ENCODE measurements at regions not wholly inside any gene's neighbourhood (a gene's known extent, or its start where the extent isn't known, plus 50 kb on each side); places are given as distances from the start of the nearest gene placed in this dataset.

GRCh38 chr1:119226913-119227312 lies 86.5 kb upstream of the WARS2 start:
- no peak for DNase-seq
- H3K4me2 ChIP-seq, result no peak overlapping the region
- no peak overlapping the region for H2AFZ ChIP-seq (ENCODE audit: low read depth)
- H3K27me3 ChIP-seq (ENCODE audit: insufficient read depth), result no peaks in the 10 kb centered on the region
- no peaks in the 10 kb centered on the region for H4K20me1 ChIP-seq (ENCODE audit: insufficient read depth)
- WGBS (ENCODE audit: low lambda C conversion rate), result no CpG with 5 or more reads among the region's 3 CpGs
- POLR2A ChIA-PET, result no interaction called here
- no peak overlapping the region for H3K27ac ChIP-seq (ENCODE audit: low read depth in 2 of 2, low read length in 1 of 2)
- no peaks in the 10 kb centered on the region for H3F3A ChIP-seq (replicated peaks; ENCODE audit: insufficient read depth)
- H3K9me3 ChIP-seq, result no peaks in the 10 kb centered on the region
- no peaks in the 10 kb centered on the region for H3K36me3 ChIP-seq (replicated peaks in 1 of 2; ENCODE audit: control insufficient read depth in 1 of 2, insufficient read depth in 2 of 2, low read length in 1 of 2)
- CTCF ChIA-PET, result no interaction called here
- H3K9me2 ChIP-seq, result no peaks in the 10 kb centered on the region
- no peaks in the 10 kb centered on the region; a peak in 1 of 4 replicates for H3K4me1 ChIP-seq (ENCODE audit: control insufficient read depth in 1 of 2, insufficient read depth in 2 of 2, low read depth in 1 of 2, low read length in 1 of 2)
- H3K9ac ChIP-seq, result no peak overlapping the region
- H3K79me2 ChIP-seq (ENCODE audit: insufficient read depth), result no peaks in the 10 kb centered on the region
- TF ChIP-seq RAD21 (IDR thresholded peaks at IDR 0.05; ENCODE audit: low read length), result no peak
- TF ChIP-seq RCOR1 (IDR thresholded peaks at IDR 0.05; ENCODE audit: low read length), result no peak
- TF ChIP-seq NRF1 (IDR thresholded peaks at IDR 0.05; ENCODE audit: low read depth, low read length), result no peak
- no peak for TF ChIP-seq ZBTB33 (IDR thresholded peaks at IDR 0.05; ENCODE audit: borderline replicate concordance, low read depth)
- no peak for TF ChIP-seq RXRA (IDR thresholded peaks at IDR 0.05; ENCODE audit: borderline replicate concordance, low read depth)
- TF ChIP-seq CHD2 (IDR thresholded peaks at IDR 0.05; ENCODE audit: low read length, partially characterized antibody), result no peak
- TF ChIP-seq SMC3 (IDR thresholded peaks at IDR 0.05; ENCODE audit: low read depth, low read length), result no peak
- no peak for TF ChIP-seq MEF2A (IDR thresholded peaks at IDR 0.05; ENCODE audit: borderline replicate concordance, low read depth)
- H3K4me3 ChIP-seq (ENCODE audit: low read depth in 2 of 2, low read length in 1 of 2), result no peak overlapping the region

- Histone ChIP-seq H4K20me1 (ENCODE audit: insufficient read depth) (no peaks in the 10 kb centered on the region), H3F3A (replicated peaks; ENCODE audit: insufficient read depth) (no peaks in the 10 kb centered on the region), H3K4me2 (no peak overlapping the region), H3K27me3 (ENCODE audit: insufficient read depth) (no peaks in the 10 kb centered on the region), H3K9me2 (no peaks in the 10 kb centered on the region), H2AFZ (ENCODE audit: low read depth) (no peak overlapping the region), H3K4me3 (ENCODE audit: low read depth in 2 of 2, low read length in 1 of 2) (no peak overlapping the region), H3K27ac (ENCODE audit: low read depth in 2 of 2, low read length in 1 of 2) (no peak overlapping the region), H3K9ac (no peak overlapping the region), H3K36me3 (replicated peaks in 1 of 2; ENCODE audit: control insufficient read depth in 1 of 2, insufficient read depth in 2 of 2, low read length in 1 of 2) (no peaks in the 10 kb centered on the region), H3K79me2 (ENCODE audit: insufficient read depth) (no peaks in the 10 kb centered on the region), H3K4me1 (ENCODE audit: control insufficient read depth in 1 of 2, insufficient read depth in 2 of 2, low read depth in 1 of 2, low read length in 1 of 2) (no peaks in the 10 kb centered on the region; a peak in 1 of 4 replicates), H3K9me3 (no peaks in the 10 kb centered on the region)
- 79% methylated on average over 2 of the region's 2 CpGs for WGBS (ENCODE audit: low lambda C conversion rate)
- no peak for DNase-seq
- ChIA-PET CTCF (no interaction called here), POLR2A (no interaction called here)
- no peak for TF ChIP-seq NRF1 (IDR thresholded peaks at IDR 0.05; ENCODE audit: low read depth, low read length)
- TF ChIP-seq, protein P1, sequence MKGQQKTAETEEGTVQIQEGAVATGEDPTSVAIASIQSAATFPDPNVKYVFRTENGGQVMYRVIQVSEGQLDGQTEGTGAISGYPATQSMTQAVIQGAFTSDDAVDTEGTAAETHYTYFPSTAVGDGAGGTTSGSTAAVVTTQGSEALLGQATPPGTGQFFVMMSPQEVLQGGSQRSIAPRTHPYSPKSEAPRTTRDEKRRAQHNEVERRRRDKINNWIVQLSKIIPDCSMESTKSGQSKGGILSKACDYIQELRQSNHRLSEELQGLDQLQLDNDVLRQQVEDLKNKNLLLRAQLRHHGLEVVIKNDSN (IDR thresholded peaks at IDR 0.05; ENCODE audit: borderline replicate concordance, low read depth), result no peak
- TF ChIP-seq FOXJ3 (CRISPR knock-in tag; IDR thresholded peaks at IDR 0.05), result no peak
- no peak for TF ChIP-seq RXRA (IDR thresholded peaks at IDR 0.05; ENCODE audit: borderline replicate concordance, low read depth)
- TF ChIP-seq TCF12 (IDR thresholded peaks at IDR 0.05), result no peak
- no peak for TF ChIP-seq MAX (IDR thresholded peaks at IDR 0.05; ENCODE audit: low read depth)
- TF ChIP-seq, protein P2, sequence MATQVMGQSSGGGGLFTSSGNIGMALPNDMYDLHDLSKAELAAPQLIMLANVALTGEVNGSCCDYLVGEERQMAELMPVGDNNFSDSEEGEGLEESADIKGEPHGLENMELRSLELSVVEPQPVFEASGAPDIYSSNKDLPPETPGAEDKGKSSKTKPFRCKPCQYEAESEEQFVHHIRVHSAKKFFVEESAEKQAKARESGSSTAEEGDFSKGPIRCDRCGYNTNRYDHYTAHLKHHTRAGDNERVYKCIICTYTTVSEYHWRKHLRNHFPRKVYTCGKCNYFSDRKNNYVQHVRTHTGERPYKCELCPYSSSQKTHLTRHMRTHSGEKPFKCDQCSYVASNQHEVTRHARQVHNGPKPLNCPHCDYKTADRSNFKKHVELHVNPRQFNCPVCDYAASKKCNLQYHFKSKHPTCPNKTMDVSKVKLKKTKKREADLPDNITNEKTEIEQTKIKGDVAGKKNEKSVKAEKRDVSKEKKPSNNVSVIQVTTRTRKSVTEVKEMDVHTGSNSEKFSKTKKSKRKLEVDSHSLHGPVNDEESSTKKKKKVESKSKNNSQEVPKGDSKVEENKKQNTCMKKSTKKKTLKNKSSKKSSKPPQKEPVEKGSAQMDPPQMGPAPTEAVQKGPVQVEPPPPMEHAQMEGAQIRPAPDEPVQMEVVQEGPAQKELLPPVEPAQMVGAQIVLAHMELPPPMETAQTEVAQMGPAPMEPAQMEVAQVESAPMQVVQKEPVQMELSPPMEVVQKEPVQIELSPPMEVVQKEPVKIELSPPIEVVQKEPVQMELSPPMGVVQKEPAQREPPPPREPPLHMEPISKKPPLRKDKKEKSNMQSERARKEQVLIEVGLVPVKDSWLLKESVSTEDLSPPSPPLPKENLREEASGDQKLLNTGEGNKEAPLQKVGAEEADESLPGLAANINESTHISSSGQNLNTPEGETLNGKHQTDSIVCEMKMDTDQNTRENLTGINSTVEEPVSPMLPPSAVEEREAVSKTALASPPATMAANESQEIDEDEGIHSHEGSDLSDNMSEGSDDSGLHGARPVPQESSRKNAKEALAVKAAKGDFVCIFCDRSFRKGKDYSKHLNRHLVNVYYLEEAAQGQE (IDR thresholded peaks at IDR 0.05; ENCODE audit: low read depth, low read length), result no peak
- TF ChIP-seq ELF1 (IDR thresholded peaks at IDR 0.05), result no peak
- TF ChIP-seq JUND (IDR thresholded peaks at IDR 0.05), result no peak
- no peak for TF ChIP-seq NFIC (IDR thresholded peaks at IDR 0.05; ENCODE audit: borderline replicate concordance)
- no peak for TF ChIP-seq PBX3 (IDR thresholded peaks at IDR 0.05)
- TF ChIP-seq, protein P3, sequence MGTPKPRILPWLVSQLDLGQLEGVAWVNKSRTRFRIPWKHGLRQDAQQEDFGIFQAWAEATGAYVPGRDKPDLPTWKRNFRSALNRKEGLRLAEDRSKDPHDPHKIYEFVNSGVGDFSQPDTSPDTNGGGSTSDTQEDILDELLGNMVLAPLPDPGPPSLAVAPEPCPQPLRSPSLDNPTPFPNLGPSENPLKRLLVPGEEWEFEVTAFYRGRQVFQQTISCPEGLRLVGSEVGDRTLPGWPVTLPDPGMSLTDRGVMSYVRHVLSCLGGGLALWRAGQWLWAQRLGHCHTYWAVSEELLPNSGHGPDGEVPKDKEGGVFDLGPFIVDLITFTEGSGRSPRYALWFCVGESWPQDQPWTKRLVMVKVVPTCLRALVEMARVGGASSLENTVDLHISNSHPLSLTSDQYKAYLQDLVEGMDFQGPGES (IDR thresholded peaks at IDR 0.05; ENCODE audit: low read depth, low read length), result no peak
- no peak for TF ChIP-seq GATA2 (CRISPR knock-in tag; IDR thresholded peaks at IDR 0.05)
- no peak for TF ChIP-seq MEF2A (IDR thresholded peaks at IDR 0.05; ENCODE audit: borderline replicate concordance, low read depth)
- TF ChIP-seq FOXM1 (IDR thresholded peaks at IDR 0.05; ENCODE audit: low read depth), result no peak
- no peak for TF ChIP-seq YY1 (IDR thresholded peaks at IDR 0.05; ENCODE audit: low read depth)
- TF ChIP-seq CHD2 (IDR thresholded peaks at IDR 0.05; ENCODE audit: low read length, partially characterized antibody), result no peak
- no peak for TF ChIP-seq SMC3 (IDR thresholded peaks at IDR 0.05; ENCODE audit: low read depth, low read length)
Measured at GRCh38 chr1:119227456-119227855, 87.0 kb upstream of the WARS2 start.
